ENCODE measurements at regions not wholly inside any gene's neighbourhood (a gene's known extent, or its start where the extent isn't known, plus 50 kb on each side); places are given as distances from the start of the nearest gene placed in this dataset.

DNA sequence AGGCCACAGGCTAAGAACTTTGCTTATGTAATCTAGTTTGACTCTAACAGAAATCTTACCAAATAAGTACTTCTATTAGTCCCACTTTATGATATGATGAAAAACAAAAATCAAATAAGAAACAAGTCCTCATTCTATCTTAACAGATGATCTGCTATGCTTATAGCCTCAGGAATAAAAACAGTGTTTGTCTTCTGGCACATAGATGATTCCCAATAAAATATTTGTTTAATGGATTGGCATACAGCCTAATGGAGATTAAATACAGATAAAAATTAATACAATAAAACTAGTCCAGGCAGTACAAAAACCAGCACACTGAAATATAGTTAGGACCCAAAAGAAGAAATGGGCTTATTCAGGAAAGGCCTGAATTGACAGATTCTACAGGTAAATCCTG lies 971.4 kb upstream of the WWC1 start:
- TF ChIP-seq CTCF (IDR thresholded peaks at IDR 0.05; ENCODE audit: low read depth, low read length) = no peak
- Histone ChIP-seq H3K27me3 (no peaks in the 10 kb centered on the region), H3K4me1 (ENCODE audit: low read depth) (no peaks in the 10 kb centered on the region), H3K4me3 (no peak overlapping the region), H3K27ac (no peak overlapping the region), H3K9me3 (ENCODE audit: low read depth) (no peaks in the 10 kb centered on the region), H3K36me3 (no peaks in the 10 kb centered on the region)
- no peak for DNase-seq (ENCODE audit: low read depth in 1 of 2, low spot score in 1 of 2)

- DNase-seq (ENCODE audit: low read depth in 1 of 2, low spot score in 1 of 2) = no peak
- Histone ChIP-seq H3K27me3 (no peaks in the 10 kb centered on the region), H3K4me3 (no peak overlapping the region), H3K4me1 (ENCODE audit: low read depth) (no peaks in the 10 kb centered on the region), H3K27ac (no peak overlapping the region), H3K36me3 (no peaks in the 10 kb centered on the region), H3K9me3 (ENCODE audit: low read depth) (no peaks in the 10 kb centered on the region)
- TF ChIP-seq CTCF (IDR thresholded peaks at IDR 0.05; ENCODE audit: low read depth, low read length) = no peak
Measured at GRCh38 chr5:167332309-167332708, 959.1 kb upstream of the WWC1 start.

- no peaks in the 10 kb centered on the region for H3K27me3 ChIP-seq
- H3K9me3 ChIP-seq (ENCODE audit: low read depth) = no peaks in the 10 kb centered on the region
- DNase-seq (ENCODE audit: low read depth in 1 of 2, low spot score in 1 of 2) = no peak
- H3K27ac ChIP-seq = no peak overlapping the region
- no peaks in the 10 kb centered on the region for H3K36me3 ChIP-seq
- H3K4me3 ChIP-seq = no peak overlapping the region
- no peak for TF ChIP-seq CTCF (IDR thresholded peaks at IDR 0.05; ENCODE audit: low read depth, low read length)
- no peaks in the 10 kb centered on the region for H3K4me1 ChIP-seq (ENCODE audit: low read depth)
Measured at GRCh38 chr5:167336161-167336560, 955.3 kb upstream of the WWC1 start.

- H3K4me3 ChIP-seq = no peak overlapping the region
- no peaks in the 10 kb centered on the region for H3K4me1 ChIP-seq (ENCODE audit: low read depth)
- no peak for TF ChIP-seq CTCF (IDR thresholded peaks at IDR 0.05; ENCODE audit: low read depth, low read length)
- H3K27ac ChIP-seq = no peak overlapping the region
- H3K36me3 ChIP-seq = no peaks in the 10 kb centered on the region
- H3K9me3 ChIP-seq (ENCODE audit: low read depth) = no peaks in the 10 kb centered on the region
- H3K27me3 ChIP-seq = no peaks in the 10 kb centered on the region
- no peak for DNase-seq (ENCODE audit: low read depth in 1 of 2, low spot score in 1 of 2)
Measured at GRCh38 chr5:167339205-167339604, 952.2 kb upstream of the WWC1 start.

- no peaks in the 10 kb centered on the region for H3K4me1 ChIP-seq (ENCODE audit: low read depth)
- no peak overlapping the region for H3K27ac ChIP-seq
- no peak for TF ChIP-seq CTCF (IDR thresholded peaks at IDR 0.05; ENCODE audit: low read depth, low read length)
- H3K27me3 ChIP-seq = no peaks in the 10 kb centered on the region
- H3K9me3 ChIP-seq (ENCODE audit: low read depth) = no peaks in the 10 kb centered on the region
- no peaks in the 10 kb centered on the region for H3K36me3 ChIP-seq
- no peak overlapping the region for H3K4me3 ChIP-seq
- DNase-seq (ENCODE audit: low read depth in 1 of 2, low spot score in 1 of 2) = no peak
Measured at GRCh38 chr5:167346461-167346860, 945.0 kb upstream of the WWC1 start.

Measured in cardiac muscle cell (in vitro differentiated cells and primary cell).